B cell (primary cell): ENCODE measurements at regions not wholly inside any gene's neighbourhood (a gene's known extent, or its start where the extent isn't known, plus 50 kb on each side); places are given as distances from the start of the nearest gene placed in this dataset.

ENCODE experiments used
- ATAC-seq: fragments of 200-7000 bp; cut with Tn5 transposase; one replicate; pipeline ENCODE4 v1.10.0; 2021; ENCODE audit warnings: low read depth, mild to moderate bottlenecking, moderate number of reproducible peaks, moderate library complexity
- CTCF ChIA-PET: fragments of 350-600 bp; sonication (Branson Sonifier 250); formaldehyde crosslinking; loops from one replicate; lab custom pipeline; 2021; ENCODE audit warnings: antibody characterized with exemption, inconsistent platforms; lab: Charles Lee
- POLR2A ChIA-PET: fragments of 350-600 bp; sonication (Branson Sonifier 250); formaldehyde crosslinking; loops from one replicate; lab custom pipeline; 2021; ENCODE audit warnings: antibody characterized with exemption; lab: Charles Lee
- DNase-seq: peaks from one replicate; pipeline ENCODE4 v3.0.0; 2013
- H2AFZ ChIP-seq: 2 replicates; pipeline ENCODE4 v1.6.1; 2012; ENCODE audit warnings: mild to moderate bottlenecking, low read depth, low read length; ENCODE audit not compliant: insufficient read depth, poor library complexity, severe bottlenecking
- H3K27ac ChIP-seq, 2 donors: 1 replicate in 1 of 2; 2 replicates in 1 of 2; pipeline ENCODE4 v1.5.1; 2012 to 2013; ENCODE audit warnings: low read length in 2 of 2, mild to moderate bottlenecking in 2 of 2, moderate library complexity in 1 of 2
- H3K27me3 ChIP-seq, 4 experiments: fragments of 200-600 bp in 1 of 4; sonication (generic) in 1 of 4; replicated peaks in 1 of 4; 1 replicate in 2 of 4; 2 replicates in 2 of 4; pipeline versions ENCODE4 v1.6.1 to v1.7.0; 2013 to 2016; ENCODE audit warnings: low read length in 3 of 4, mild to moderate bottlenecking in 2 of 4, mixed read lengths in 1 of 4, moderate library complexity in 1 of 4; ENCODE audit not compliant: insufficient read depth in 4 of 4, control insufficient read depth in 3 of 4; ENCODE audit errors: control extremely low read depth in 1 of 4
- H3K36me3 ChIP-seq, 2 experiments: replicated peaks in 1 of 2; 1 replicate in 1 of 2; 2 replicates in 1 of 2; pipeline versions ENCODE4 v1.6.1 to v1.7.1; 2013; ENCODE audit warnings: low read length in 1 of 2; ENCODE audit not compliant: insufficient read depth in 2 of 2, control insufficient read depth in 1 of 2; ENCODE audit errors: control extremely low read depth in 1 of 2, extremely low read depth in 1 of 2
- H3K4me1 ChIP-seq, 2 donors: fragments of 200-600 bp in 1 of 2; sonication (generic) in 1 of 2; 1 replicate in 1 of 2; 2 replicates in 1 of 2; pipeline versions ENCODE4 v1.5.1 to v1.6.1; 2013 to 2017; ENCODE audit warnings: low read length in 2 of 2; ENCODE audit not compliant: control insufficient read depth in 2 of 2, insufficient read depth in 2 of 2
- H3K4me2 ChIP-seq: replicated peaks from 2 replicates; pipeline ENCODE3; 2012; ENCODE audit warnings: mild to moderate bottlenecking, low read depth, low read length; ENCODE audit not compliant: poor library complexity, severe bottlenecking
- H3K4me3 ChIP-seq, 5 experiments: fragments of 200-600 bp in 1 of 5; sonication (generic) in 1 of 5; 1 replicate in 3 of 5; 2 replicates in 2 of 5; pipeline versions ENCODE4 v1.5.1 to v1.7.0; 2011 to 2016; ENCODE audit warnings: low read length in 4 of 5, mild to moderate bottlenecking in 4 of 5, low read depth in 2 of 5, control low read depth in 1 of 5, moderate library complexity in 1 of 5; ENCODE audit not compliant: insufficient read depth in 1 of 5; ENCODE audit errors: control extremely low read depth in 1 of 5, extremely low read depth in 1 of 5
- H3K79me2 ChIP-seq: fragments of 200-600 bp; sonication (generic); one replicate; pipeline ENCODE4 v1.6.0; 2016; ENCODE audit warnings: low read length; ENCODE audit not compliant: control insufficient read depth, insufficient read depth
- H3K9ac ChIP-seq: fragments of 200-600 bp; sonication (generic); 2 replicates; pipeline ENCODE4 v1.6.1; 2017; ENCODE audit warnings: mild to moderate bottlenecking, low read length, moderate library complexity
- H3K9me3 ChIP-seq, 3 donors: one replicate each; pipeline versions ENCODE4 v1.6.1 to v1.7.1; 2013; ENCODE audit warnings: low read length in 2 of 3; ENCODE audit not compliant: control insufficient read depth in 2 of 3, insufficient read depth in 1 of 3; ENCODE audit errors: control extremely low read depth in 1 of 3
- H4K20me1 ChIP-seq: 2 replicates; pipeline ENCODE4 v1.6.0; 2012; ENCODE audit warnings: mild to moderate bottlenecking, low read length; ENCODE audit not compliant: insufficient read depth, control insufficient read depth, poor library complexity, severe bottlenecking
- H3K27ac Mint-ChIP-seq: one replicate; pipeline ENCODE4 v1.8.0; 2021; ENCODE audit warnings: mixed read lengths
- H3K27me3 Mint-ChIP-seq: one replicate; pipeline ENCODE4 v1.8.0; 2021; ENCODE audit warnings: mixed read lengths
- H3K4me1 Mint-ChIP-seq: one replicate; pipeline ENCODE4 v1.8.0; 2021; ENCODE audit warnings: mixed read lengths
- H3K4me3 Mint-ChIP-seq: one replicate; pipeline ENCODE4 v1.8.0; 2021; ENCODE audit warnings: mixed read lengths
- H3K9me3 Mint-ChIP-seq: one replicate; pipeline ENCODE4 v1.8.0; 2022; ENCODE audit warnings: mixed read lengths; ENCODE audit not compliant: insufficient read depth
- EZH2 ChIP-seq: IDR thresholded peaks from 2 replicates; pipeline ENCODE4 v1.6.1; 2012; ENCODE audit warnings: borderline replicate concordance, low read depth, mild to moderate bottlenecking, moderate library complexity, low read length; ENCODE audit not compliant: insufficient read depth, poor library complexity, severe bottlenecking
- WGBS: methylation state at CpG from one replicate; pipeline ENCODE4 v1.1.5; 2013; ENCODE audit warnings: missing lambda C conversion rate; ENCODE audit not compliant: insufficient coverage; 5-methylcytosine and 5-hydroxymethylcytosine counted together
- intact Hi-C: fragments of 100-400 bp; cut with micrococcal nuclease; formaldehyde crosslinking; loops from one replicate; pipeline ENCODE4 v1.10.0; 2022
- TF ChIP-seq, protein P1 (sequence below): fragments of 200-600 bp; IDR thresholded peaks from one replicate; pipeline ENCODE4 v1.8.0; 2022; ENCODE audit warnings: antibody characterized with exemption, mild to moderate bottlenecking

DNA sequence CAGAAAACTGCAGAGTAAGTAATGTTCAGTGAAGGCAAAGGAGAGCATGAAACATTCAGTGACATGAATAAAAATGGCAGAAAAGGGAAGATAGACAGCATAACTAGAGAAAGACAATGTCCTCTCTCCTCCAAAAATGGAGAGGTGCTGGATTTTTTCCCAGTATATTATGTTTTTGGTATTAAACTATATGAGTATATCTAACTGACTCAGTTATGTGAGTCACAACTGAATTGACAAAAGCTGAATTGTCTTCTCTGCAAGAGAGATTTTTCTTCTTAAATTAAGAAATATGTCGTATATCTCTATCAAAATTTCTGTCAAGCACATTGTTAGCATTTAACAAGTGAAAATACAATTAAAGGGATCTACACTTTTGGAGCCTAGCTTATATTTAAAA is 375.1 kb downstream of the CHSY3 start:
- no peaks in the 10 kb centered on the region for H3K79me2 ChIP-seq
- no peaks in the 10 kb centered on the region for H3K4me1 Mint-ChIP-seq
- ChIA-PET POLR2A (no interaction called here), CTCF (no interaction called here)
- H3K36me3 ChIP-seq: no peaks in the 10 kb centered on the region
- TF ChIP-seq, protein P1, sequence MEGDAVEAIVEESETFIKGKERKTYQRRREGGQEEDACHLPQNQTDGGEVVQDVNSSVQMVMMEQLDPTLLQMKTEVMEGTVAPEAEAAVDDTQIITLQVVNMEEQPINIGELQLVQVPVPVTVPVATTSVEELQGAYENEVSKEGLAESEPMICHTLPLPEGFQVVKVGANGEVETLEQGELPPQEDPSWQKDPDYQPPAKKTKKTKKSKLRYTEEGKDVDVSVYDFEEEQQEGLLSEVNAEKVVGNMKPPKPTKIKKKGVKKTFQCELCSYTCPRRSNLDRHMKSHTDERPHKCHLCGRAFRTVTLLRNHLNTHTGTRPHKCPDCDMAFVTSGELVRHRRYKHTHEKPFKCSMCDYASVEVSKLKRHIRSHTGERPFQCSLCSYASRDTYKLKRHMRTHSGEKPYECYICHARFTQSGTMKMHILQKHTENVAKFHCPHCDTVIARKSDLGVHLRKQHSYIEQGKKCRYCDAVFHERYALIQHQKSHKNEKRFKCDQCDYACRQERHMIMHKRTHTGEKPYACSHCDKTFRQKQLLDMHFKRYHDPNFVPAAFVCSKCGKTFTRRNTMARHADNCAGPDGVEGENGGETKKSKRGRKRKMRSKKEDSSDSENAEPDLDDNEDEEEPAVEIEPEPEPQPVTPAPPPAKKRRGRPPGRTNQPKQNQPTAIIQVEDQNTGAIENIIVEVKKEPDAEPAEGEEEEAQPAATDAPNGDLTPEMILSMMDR: no peak
- TF ChIP-seq EZH2: no peak
- WGBS: no CpG with 5 or more reads among the region's 1 CpG
- no peak overlapping the region for H3K27ac Mint-ChIP-seq
- H4K20me1 ChIP-seq: no peaks in the 10 kb centered on the region
- no peaks in the 10 kb centered on the region for H3K27me3 Mint-ChIP-seq
- no peak for ATAC-seq
- DNase-seq: no peak
- H3K9ac ChIP-seq: no peak overlapping the region
- no peaks in the 10 kb centered on the region for H3K4me1 ChIP-seq
- H3K27me3 ChIP-seq: no peaks in the 10 kb centered on the region
- intact Hi-C loops: no loop called here
- H3K9me3 ChIP-seq: peaks cover 0 to 4% (median 0%) of the 10 kb centered on the region in 3 donors
- H3K4me3 ChIP-seq: no peak overlapping the region
- no peak overlapping the region for H3K27ac ChIP-seq
- no peak overlapping the region for H2AFZ ChIP-seq
- no peak overlapping the region for H3K4me2 ChIP-seq
- H3K9me3 Mint-ChIP-seq: no peaks in the 10 kb centered on the region
- no peak overlapping the region for H3K4me3 Mint-ChIP-seq

DNA sequence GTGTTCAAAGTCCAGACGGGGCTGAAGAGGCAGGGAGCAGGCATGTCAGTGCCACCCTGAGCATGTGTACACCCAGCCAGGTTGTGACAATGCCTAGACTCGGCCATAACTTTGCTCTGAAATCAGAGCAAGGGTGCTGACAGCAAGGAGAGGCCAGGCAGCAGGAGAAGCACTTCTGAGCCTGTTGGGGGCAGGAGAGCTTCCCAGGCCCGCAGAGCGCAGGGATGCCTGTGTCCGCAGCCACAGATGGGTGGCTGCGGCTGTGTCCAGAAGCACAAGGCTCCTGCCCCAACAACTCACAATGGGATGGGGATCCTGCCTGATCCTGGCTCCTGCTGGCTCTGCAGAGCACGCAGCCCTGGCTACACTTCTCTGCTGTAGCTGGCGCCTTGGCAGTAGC is 373.9 kb downstream of the CHSY3 start:
- Histone ChIP-seq H3K4me3 (no peak overlapping the region), H3K4me2 (no peak overlapping the region), H3K27ac (no peak overlapping the region), H3K79me2 (no peaks in the 10 kb centered on the region), H3K9me3 (peaks cover 0 to 4% (median 0%) of the 10 kb centered on the region in 3 donors), H2AFZ (no peak overlapping the region), H3K9ac (no peak overlapping the region), H4K20me1 (no peaks in the 10 kb centered on the region), H3K4me1 (no peaks in the 10 kb centered on the region), H3K36me3 (no peaks in the 10 kb centered on the region), H3K27me3 (no peaks in the 10 kb centered on the region)
- H3K27me3 Mint-ChIP-seq: no peaks in the 10 kb centered on the region
- H3K9me3 Mint-ChIP-seq: no peaks in the 10 kb centered on the region
- POLR2A ChIA-PET: no interaction called here
- ATAC-seq (no peak), DNase-seq (peak; percentile 2)
- 95% methylated on average over 8 of the region's 8 CpGs for WGBS
- TF ChIP-seq EZH2: no peak
- TF ChIP-seq, protein P1: no peak
- intact Hi-C loops: no loop called here
- CTCF ChIA-PET: no interaction called here
- H3K27ac Mint-ChIP-seq: no peak overlapping the region
- H3K4me1 Mint-ChIP-seq: no peaks in the 10 kb centered on the region
- no peak overlapping the region for H3K4me3 Mint-ChIP-seq
